GM23248 (cell line): ENCODE measurements at regions not wholly inside any gene's neighbourhood (a gene's known extent, or its start where the extent isn't known, plus 50 kb on each side); places are given as distances from the start of the nearest gene placed in this dataset.

Experiments used
- EZH2 ChIP-seq: fragments of 200-600 bp; sonication (generic); IDR thresholded peaks from 2 replicates; pipeline ENCODE4 v1.6.1; 2018; ENCODE audit warnings: antibody characterized with exemption, mild to moderate bottlenecking; ENCODE audit not compliant: insufficient read depth, poor library complexity, severe bottlenecking
- EZH2phosphoT487 ChIP-seq: fragments of 200-600 bp; sonication (generic); IDR thresholded peaks from 2 replicates; pipeline ENCODE4 v1.6.1; 2018; ENCODE audit warnings: antibody characterized with exemption, moderate library complexity, mild to moderate bottlenecking, low read depth; ENCODE audit not compliant: insufficient read depth

- TF ChIP-seq EZH2 (no peak), EZH2phosphoT487 (no peak)
Measured at GRCh38 chr16:62652441-62653120, 616.3 kb upstream of the CDH8 start.
